Upper lobe of right lung (tissue), 1 donor: ENCODE measurements at regions not wholly inside any gene's neighbourhood (a gene's known extent, or its start where the extent isn't known, plus 50 kb on each side); places are given as distances from the start of the nearest gene placed in this dataset.
A peak's percentile ranks its signal among the peaks of the same experiment; 100 is the strongest.
"Not testable (repeated sequence)": the region's sequence is repeated elsewhere in the genome, so short reads cannot be mapped to it uniquely, and the experiment has no call there.

Source experiments
- ATAC-seq: fragments of 200-7000 bp; cut with Tn5 transposase; one replicate; pipeline ENCODE4 v1.9.1; 2020; ENCODE audit warnings: mild to moderate bottlenecking, moderate library complexity
- DNase-seq: peaks from one replicate; pipeline ENCODE4 v3.0.0-alpha.2; 2020
- H3K27ac ChIP-seq: fragments of 200-600 bp; one replicate; pipeline ENCODE4 v1.8.0; 2022
- H3K27me3 ChIP-seq: fragments of 200-600 bp; one replicate; pipeline ENCODE4 v1.8.0; 2022; ENCODE audit warnings: mild to moderate bottlenecking
- H3K36me3 ChIP-seq: fragments of 200-600 bp; one replicate; pipeline ENCODE4 v1.8.0; 2022
- H3K4me1 ChIP-seq: fragments of 200-600 bp; one replicate; pipeline ENCODE4 v1.8.0; 2022
- H3K4me3 ChIP-seq: fragments of 200-600 bp; one replicate; pipeline ENCODE4 v1.8.0; 2022; ENCODE audit warnings: mild to moderate bottlenecking
- H3K9me3 ChIP-seq: fragments of 200-600 bp; one replicate; pipeline ENCODE4 v1.8.0; 2022
- CTCF ChIP-seq: fragments of 200-600 bp; IDR thresholded peaks from one replicate; pipeline ENCODE4 v1.8.0; 2022; ENCODE audit warnings: antibody characterized with exemption
- intact Hi-C: fragments of 100-400 bp; cut with DNase I; formaldehyde crosslinking; loops from one replicate; pipeline ENCODE4 v1.11.0; 2022
- donor health status: DM: no; HTN: yes; CAD: no; lungs with severe emphysema.

GRCh38 chr18:8522756-8523155 lies 86.5 kb upstream of the RAB12 start:
- DNase-seq (no peak), ATAC-seq (no peak)
- Histone ChIP-seq H3K27me3 (no peaks in the 10 kb centered on the region), H3K4me3 (no peak overlapping the region), H3K27ac (no peak overlapping the region), H3K36me3 (no peaks in the 10 kb centered on the region), H3K9me3 (no peaks in the 10 kb centered on the region), H3K4me1 (no peaks in the 10 kb centered on the region)
- intact Hi-C loops, result no loop called here
- no peak for TF ChIP-seq CTCF

GRCh38 chr18:8525692-8526091 lies 83.5 kb upstream of the RAB12 start:
- no peaks in the 10 kb centered on the region for H3K4me1 ChIP-seq
- H3K27ac ChIP-seq, result no peak overlapping the region
- no peaks in the 10 kb centered on the region for H3K27me3 ChIP-seq
- no peaks in the 10 kb centered on the region for H3K9me3 ChIP-seq
- peak; percentile 27 for ATAC-seq
- no peak for DNase-seq
- H3K36me3 ChIP-seq, result no peaks in the 10 kb centered on the region
- no peak overlapping the region for H3K4me3 ChIP-seq
- intact Hi-C loops, result no loop called here
- no peak for TF ChIP-seq CTCF

GRCh38 chr18:8526332-8526731 lies 82.9 kb upstream of the RAB12 start:
- H3K36me3 ChIP-seq, result no peaks in the 10 kb centered on the region
- H3K4me1 ChIP-seq, result no peaks in the 10 kb centered on the region
- intact Hi-C loops, result no loop called here
- peak; percentile 80 for ATAC-seq
- peaks cover 4% of the 10 kb centered on the region for H3K9me3 ChIP-seq
- DNase-seq, result no peak
- no peak for TF ChIP-seq CTCF
- H3K4me3 ChIP-seq, result no peak overlapping the region
- H3K27me3 ChIP-seq, result no peaks in the 10 kb centered on the region
- no peak overlapping the region for H3K27ac ChIP-seq

GRCh38 chr18:8529609-8530008 lies 79.6 kb upstream of the RAB12 start:
- Histone ChIP-seq H3K4me3 (no peak overlapping the region), H3K27ac (no peak overlapping the region), H3K27me3 (no peaks in the 10 kb centered on the region), H3K9me3 (peaks cover 10% of the 10 kb centered on the region), H3K4me1 (no peaks in the 10 kb centered on the region), H3K36me3 (no peaks in the 10 kb centered on the region)
- ATAC-seq (peak; percentile 66), DNase-seq (no peak)
- intact Hi-C loops, result no loop called here
- TF ChIP-seq CTCF, result no peak

- H3K4me3 ChIP-seq, H3K4me1 ChIP-seq, intact Hi-C loops, H3K27ac ChIP-seq, H3K27me3 ChIP-seq, DNase-seq, ATAC-seq, H3K36me3 ChIP-seq: not testable (repeated sequence)
- peaks cover 10% of the 10 kb centered on the region for H3K9me3 ChIP-seq
Measured at GRCh38 chr18:8531084-8531483, 78.2 kb upstream of the RAB12 start.

GRCh38 chr18:8536231-8536630 lies 73.0 kb upstream of the RAB12 start:
- peaks cover 7% of the 10 kb centered on the region for H3K9me3 ChIP-seq
- no peak for DNase-seq
- H3K27ac ChIP-seq, result no peak overlapping the region
- no peaks in the 10 kb centered on the region for H3K4me1 ChIP-seq
- ATAC-seq, result no peak
- intact Hi-C loops, result no loop called here
- no peak for TF ChIP-seq CTCF
- H3K4me3 ChIP-seq, result no peak overlapping the region
- no peaks in the 10 kb centered on the region for H3K36me3 ChIP-seq
- H3K27me3 ChIP-seq, result no peaks in the 10 kb centered on the region
